ENCODE measurements at regions not wholly inside any gene's neighbourhood (a gene's known extent, or its start where the extent isn't known, plus 50 kb on each side); places are given as distances from the start of the nearest gene placed in this dataset.

DNA sequence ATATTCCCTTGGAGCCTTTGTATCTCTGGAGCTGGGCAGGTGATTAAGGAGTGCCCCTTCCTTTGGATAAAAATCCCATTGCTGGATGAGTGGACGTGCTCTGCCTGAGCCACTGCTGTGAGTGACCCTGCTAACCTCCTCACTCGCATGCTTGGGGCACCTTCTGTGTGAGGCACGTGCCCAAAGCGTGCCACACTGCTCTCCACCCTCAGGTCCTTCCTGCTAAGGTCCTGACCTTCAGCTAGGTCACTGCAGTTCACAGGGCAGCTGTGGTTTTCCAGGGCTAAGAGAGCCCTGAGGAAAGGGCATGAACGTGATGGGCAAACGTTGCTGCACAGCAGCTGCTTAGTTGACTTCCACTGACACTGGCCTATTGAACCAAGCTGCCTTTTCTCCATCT, 204.4 kb upstream of the COBL start:
- TF ChIP-seq CTCF (IDR thresholded peaks at IDR 0.05), result no peak
- TF ChIP-seq POLR2A (IDR thresholded peaks at IDR 0.05), result no peak
- no peaks in the 10 kb centered on the region for H3K4me1 ChIP-seq (replicated peaks)
- no peaks in the 10 kb centered on the region for H3K27me3 ChIP-seq (replicated peaks; ENCODE audit: insufficient read depth)
- H3K27ac ChIP-seq, result no peak overlapping the region
- 66% methylated on average over 6 of the region's 6 CpGs for WGBS
- no peak for DNase-seq (ENCODE audit: low spot score)
- no peak overlapping the region for H3K4me3 ChIP-seq
- intact Hi-C loops (cut with DNase I), result no loop called here
- H3K9me3 ChIP-seq, result no peaks in the 10 kb centered on the region
- no peaks in the 10 kb centered on the region for H3K36me3 ChIP-seq

DNA sequence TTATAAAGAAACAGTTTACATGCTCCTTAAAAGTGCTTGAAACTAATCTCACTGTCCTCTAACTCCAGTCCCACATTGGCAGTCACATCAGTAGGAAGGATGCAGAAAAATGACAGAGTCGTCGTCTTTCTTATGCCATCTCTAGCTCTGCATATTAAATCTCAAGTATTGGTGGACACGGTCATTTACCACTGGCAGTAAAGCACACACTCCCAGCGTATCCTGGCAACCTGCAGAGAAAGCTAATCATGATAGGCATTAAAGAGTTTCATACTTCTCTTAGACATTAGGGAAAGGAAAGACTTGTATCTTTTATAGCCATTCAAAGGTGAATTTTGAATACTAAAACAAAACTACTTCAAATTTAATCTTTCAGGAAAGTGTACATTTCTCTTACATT, 202.0 kb upstream of the COBL start:
- TF ChIP-seq POLR2AphosphoS5 (IDR thresholded peaks at IDR 0.05) (no peak), POLR2A (IDR thresholded peaks at IDR 0.05) (no peak), CTCF (IDR thresholded peaks at IDR 0.05) (no peak)
- intact Hi-C loops (cut with DNase I), result no loop called here
- Histone ChIP-seq H3K27ac (no peak overlapping the region), H3K4me3 (no peak overlapping the region), H3K9me3 (no peaks in the 10 kb centered on the region), H3K27me3 (replicated peaks; ENCODE audit: insufficient read depth) (no peaks in the 10 kb centered on the region), H3K4me1 (replicated peaks) (no peaks in the 10 kb centered on the region), H3K36me3 (no peaks in the 10 kb centered on the region)
- 62% methylated on average over 4 of the region's 4 CpGs for WGBS
- DNase-seq (ENCODE audit: low spot score), result no peak

DNA sequence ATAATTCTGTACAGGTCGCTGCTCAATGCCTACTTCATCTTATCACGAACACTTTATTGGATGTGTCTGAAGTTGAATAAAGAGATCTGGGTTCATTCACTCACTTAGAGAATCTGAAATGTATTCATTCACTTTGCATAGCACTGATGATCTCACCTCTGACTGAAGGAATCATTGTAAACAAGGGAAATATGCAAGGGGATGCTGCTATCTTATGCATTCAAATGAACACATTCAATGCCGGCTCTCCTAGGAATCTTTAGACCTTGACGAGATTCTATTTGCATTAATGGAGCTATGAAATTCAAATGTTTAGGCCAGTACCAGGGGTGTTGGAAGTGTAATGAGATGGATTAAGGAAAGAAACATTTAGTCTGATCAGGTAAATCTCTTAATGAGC, 200.6 kb upstream of the COBL start:
- DNase-seq (ENCODE audit: low spot score), result no peak
- Histone ChIP-seq H3K27ac (no peak overlapping the region), H3K4me1 (replicated peaks) (no peaks in the 10 kb centered on the region), H3K9me3 (no peaks in the 10 kb centered on the region), H3K27me3 (replicated peaks; ENCODE audit: insufficient read depth) (no peaks in the 10 kb centered on the region), H3K36me3 (no peaks in the 10 kb centered on the region), H3K4me3 (no peak overlapping the region)
- WGBS, result 70% methylated on average over 4 of the region's 4 CpGs
- intact Hi-C loops (cut with DNase I), result no loop called here
- TF ChIP-seq CTCF (IDR thresholded peaks at IDR 0.05) (no peak), POLR2AphosphoS5 (IDR thresholded peaks at IDR 0.05) (no peak), POLR2A (IDR thresholded peaks at IDR 0.05) (no peak)

DNA sequence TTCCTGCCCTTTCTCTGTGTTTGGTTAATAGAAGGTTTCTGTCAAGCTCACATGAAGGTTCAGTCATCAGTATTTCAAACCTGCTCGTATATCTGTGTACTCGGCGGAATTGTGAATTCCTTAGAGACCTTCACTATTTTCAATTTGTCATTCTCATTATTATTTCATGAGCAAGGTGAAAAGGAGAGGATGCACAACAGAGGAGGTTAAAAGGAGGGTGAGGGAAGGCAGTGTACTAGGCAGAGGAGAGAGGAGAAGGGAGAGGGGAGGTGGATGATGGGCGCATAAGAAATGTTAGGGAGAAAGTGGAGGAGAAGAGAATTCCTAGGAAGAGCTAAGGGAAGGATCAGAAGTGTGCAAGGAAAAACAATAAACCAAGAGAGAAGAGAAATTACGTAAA, 185.0 kb upstream of the COBL start:
- no peaks in the 10 kb centered on the region for H3K4me1 ChIP-seq (replicated peaks)
- H3K4me3 ChIP-seq, result no peak overlapping the region
- H3K27ac ChIP-seq, result no peak overlapping the region
- TF ChIP-seq CTCF (IDR thresholded peaks at IDR 0.05) (no peak), POLR2AphosphoS5 (IDR thresholded peaks at IDR 0.05) (no peak), POLR2A (IDR thresholded peaks at IDR 0.05) (no peak)
- no peak for DNase-seq (ENCODE audit: low spot score)
- no peaks in the 10 kb centered on the region for H3K9me3 ChIP-seq
- no peaks in the 10 kb centered on the region for H3K36me3 ChIP-seq
- H3K27me3 ChIP-seq (replicated peaks; ENCODE audit: insufficient read depth), result no peaks in the 10 kb centered on the region
- intact Hi-C loops (cut with DNase I), result no loop called here
- WGBS, result 67% methylated on average over 5 of the region's 5 CpGs

GRCh38 chr7:51482976-51483375, 166.4 kb upstream of the COBL start:
- DNase-seq (ENCODE audit: low spot score), result no peak
- Histone ChIP-seq H3K27ac (no peak overlapping the region), H3K9me3 (no peaks in the 10 kb centered on the region), H3K27me3 (replicated peaks; ENCODE audit: insufficient read depth) (no peaks in the 10 kb centered on the region), H3K36me3 (no peaks in the 10 kb centered on the region), H3K4me3 (no peak overlapping the region), H3K4me1 (replicated peaks) (no peaks in the 10 kb centered on the region)
- TF ChIP-seq POLR2A (IDR thresholded peaks at IDR 0.05), result no peak
- TF ChIP-seq POLR2AphosphoS5 (IDR thresholded peaks at IDR 0.05), result no peak
- TF ChIP-seq CTCF (IDR thresholded peaks at IDR 0.05), result no peak
- intact Hi-C loops (cut with DNase I), result no loop called here
- 87% methylated on average over 2 of the region's 2 CpGs for WGBS
